Lower leg skin (tissue), 4 donors: ENCODE measurements at regions not wholly inside any gene's neighbourhood (a gene's known extent, or its start where the extent isn't known, plus 50 kb on each side); places are given as distances from the start of the nearest gene placed in this dataset.
"Not testable (repeated sequence)": the region's sequence is repeated elsewhere in the genome, so short reads cannot be mapped to it uniquely, and the experiment has no call there.

ENCODE experiments used
- DNase-seq, 2 donors: peaks; one replicate each; pipeline ENCODE4 v3.0.0-alpha.2; 2019; ENCODE audit warnings: low spot score in 2 of 2
- H3K4me3 ChIP-seq: fragments of 200-600 bp; sonication (generic); 2 replicates; pipeline ENCODE4 v1.5.1; 2017; ENCODE audit warnings: mild to moderate bottlenecking, low read depth; ENCODE audit not compliant: poor library complexity, severe bottlenecking
- CTCF ChIP-seq, 3 donors: fragments of 450-650 bp; IDR thresholded peaks; one replicate each; pipeline ENCODE4 v1.5.1; 2016; ENCODE audit warnings: antibody characterized with exemption in 3 of 3, mild to moderate bottlenecking in 3 of 3, moderate library complexity in 2 of 3
- POLR2A ChIP-seq, 2 donors: fragments of 450-650 bp; IDR thresholded peaks; one replicate each; pipeline ENCODE4 v1.6.1; 2016 to 2017; ENCODE audit warnings: antibody characterized with exemption in 2 of 2, mild to moderate bottlenecking in 1 of 2, moderate library complexity in 1 of 2
- WGBS, 2 donors: methylation state at CpG; one replicate each; pipeline ENCODE4 v1.1.5; 2018; 5-methylcytosine and 5-hydroxymethylcytosine counted together
- intact Hi-C: fragments of 100-400 bp; cut with DNase I; formaldehyde crosslinking; loops from one replicate; pipeline ENCODE4 v1.15.0; 2023; ENCODE audit warnings: low total_unique reads

DNA sequence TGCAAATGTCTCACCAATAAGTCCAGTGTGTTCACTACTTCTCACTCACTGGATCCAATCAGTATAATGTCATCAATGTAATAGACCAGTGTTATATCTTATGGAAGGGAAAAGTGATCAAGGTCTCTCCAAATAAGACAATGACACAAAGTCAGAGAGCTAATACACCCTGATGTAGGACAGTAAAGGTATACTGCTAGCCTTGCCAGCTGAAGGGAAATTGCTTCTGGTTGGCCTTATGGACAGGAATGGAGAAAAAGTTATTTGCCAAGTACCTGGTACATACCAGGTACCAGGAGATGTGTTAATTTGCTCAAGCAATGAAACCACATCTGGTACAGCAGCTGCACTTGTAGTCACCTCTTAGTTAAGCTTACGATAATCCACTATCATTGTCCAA is 141.0 kb downstream of the LTN1 start:
- H3K4me3 ChIP-seq, result no peak overlapping the region
- no peak for DNase-seq
- TF ChIP-seq CTCF (IDR thresholded peaks at IDR 0.05) (no peak), POLR2A (IDR thresholded peaks at IDR 0.05) (no peak)
- intact Hi-C loops, result no loop called here
- WGBS, 2 donors, result 100% methylated on average over 1 of the region's 1 CpG

- WGBS, 2 donors, result 81 to 83% methylated on average over 1 of the region's 1 CpG
- intact Hi-C loops, H3K4me3 ChIP-seq, DNase-seq: not testable (repeated sequence)
Observed at GRCh38 chr21:28839237-28839636, 153.4 kb downstream of the LTN1 start.

- DNase-seq, intact Hi-C loops, H3K4me3 ChIP-seq: not testable (repeated sequence)
- 33 to 82% methylated on average over 1 of the region's 1 CpG for WGBS, 2 donors
Observed at GRCh38 chr21:28837426-28837825, 155.3 kb downstream of the LTN1 start.

DNA sequence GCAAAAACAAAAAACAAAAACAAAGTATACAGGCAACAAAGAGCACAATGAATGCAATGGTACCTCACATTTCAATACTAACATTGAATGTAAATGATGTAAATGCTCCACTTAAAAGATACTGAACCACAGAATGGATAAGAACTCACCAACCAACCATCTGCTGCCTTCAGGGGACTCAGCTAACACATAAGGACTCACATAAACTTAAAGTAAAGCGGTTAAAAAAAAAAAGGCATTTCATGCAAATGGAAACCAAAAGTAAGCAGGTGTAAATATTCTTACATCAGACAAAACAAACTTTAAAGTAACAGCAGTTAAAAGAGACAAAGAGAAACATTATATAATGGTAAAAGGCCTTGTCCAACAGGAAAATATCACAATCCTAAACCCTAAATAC is 156.1 kb downstream of the LTN1 start:
- WGBS, 2 donors, result 90 to 97% methylated on average over 1 of the region's 1 CpG
- H3K4me3 ChIP-seq, DNase-seq, intact Hi-C loops: not testable (repeated sequence)

GRCh38 chr21:28834335-28835238 is 158.1 kb downstream of the LTN1 start:
- WGBS, 2 donors, result 77 to 93% methylated on average over 6 of the region's 6 CpGs
- DNase-seq, result no peak
- intact Hi-C loops, result no loop called here
- TF ChIP-seq POLR2A (IDR thresholded peaks at IDR 0.05) (no peak), CTCF (IDR thresholded peaks at IDR 0.05) (no peak)
- no peak overlapping the region for H3K4me3 ChIP-seq

GRCh38 chr21:28833609-28834008 is 159.1 kb downstream of the LTN1 start:
- TF ChIP-seq CTCF (IDR thresholded peaks at IDR 0.05), result no peak
- no peak for TF ChIP-seq POLR2A (IDR thresholded peaks at IDR 0.05)
- DNase-seq, result no peak
- H3K4me3 ChIP-seq, result no peak overlapping the region
- intact Hi-C loops, result no loop called here
- WGBS, 2 donors, result 91 to 92% methylated on average over 3 of the region's 3 CpGs

GRCh38 chr21:28833182-28833581 is 159.5 kb downstream of the LTN1 start:
- TF ChIP-seq POLR2A (IDR thresholded peaks at IDR 0.05) (no peak), CTCF (IDR thresholded peaks at IDR 0.05) (no peak)
- no peak overlapping the region for H3K4me3 ChIP-seq
- intact Hi-C loops, result no loop called here
- 93 to 97% methylated on average over 1 of the region's 1 CpG for WGBS, 2 donors
- DNase-seq, result no peak
